ENCODE measurements at regions not wholly inside any gene's neighbourhood (a gene's known extent, or its start where the extent isn't known, plus 50 kb on each side); places are given as distances from the start of the nearest gene placed in this dataset.

DNA sequence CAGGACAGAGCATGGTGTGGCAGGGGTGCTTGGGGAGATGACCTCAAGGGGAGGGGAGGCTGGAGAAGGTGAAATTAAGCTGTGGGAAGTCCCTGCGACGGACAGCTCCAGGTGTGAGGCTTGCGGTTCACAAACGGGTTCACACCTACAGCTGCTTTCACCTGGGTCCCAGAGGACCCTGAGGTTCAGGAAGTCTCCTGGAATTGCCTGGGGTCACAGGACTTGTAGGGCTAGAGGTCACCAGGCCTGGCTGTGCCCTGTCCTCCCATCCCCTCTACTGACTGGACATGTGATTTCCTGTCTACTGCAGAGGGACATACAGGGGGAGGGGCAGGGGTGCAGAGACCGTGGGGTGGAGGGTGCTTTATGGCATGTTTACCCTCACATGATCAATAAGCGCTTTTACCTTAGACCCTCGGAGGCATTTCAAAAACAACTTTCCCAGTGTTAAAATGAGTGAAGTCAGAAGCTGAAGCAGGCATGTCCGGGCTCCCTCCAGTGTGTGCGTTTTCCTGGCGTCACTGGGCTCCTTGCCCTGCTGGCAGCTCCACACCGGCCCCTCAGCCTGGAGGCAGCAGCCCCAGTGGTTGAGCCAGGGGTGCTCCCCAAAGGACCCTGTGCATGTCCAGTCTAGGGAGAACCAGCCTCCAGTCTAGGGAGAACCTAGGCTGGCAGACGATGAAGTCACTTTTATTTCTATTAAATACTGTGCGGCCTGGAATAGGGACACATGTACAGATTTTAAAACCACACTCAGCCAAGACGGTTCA lies 66.6 kb upstream of the IGFBP3 start:
- no peak for DNase-seq

GRCh38 chr7:45986355-45987298 lies 65.6 kb upstream of the IGFBP3 start:
- no peak for DNase-seq

DNA sequence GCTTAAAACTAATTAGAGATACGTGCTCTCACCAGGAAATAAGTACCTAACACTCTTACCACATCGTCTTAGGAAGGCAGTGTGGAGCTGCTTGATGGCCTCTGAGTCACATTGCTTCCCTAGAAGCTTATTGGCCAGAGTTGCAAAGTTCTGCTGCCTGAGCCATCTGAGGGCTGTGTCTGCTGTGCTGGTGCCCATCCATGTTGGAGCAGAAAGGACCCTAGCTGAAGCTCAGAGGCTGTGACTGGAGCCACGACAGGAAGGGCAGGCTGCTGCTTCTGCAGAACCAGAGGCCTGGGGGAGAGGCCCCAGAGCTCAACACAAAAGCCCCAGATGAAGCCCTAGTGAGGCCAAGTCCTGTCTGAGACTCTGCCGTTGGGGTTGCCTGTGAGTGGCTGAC lies 64.8 kb upstream of the IGFBP3 start:
- DNase-seq: no peak

DNA sequence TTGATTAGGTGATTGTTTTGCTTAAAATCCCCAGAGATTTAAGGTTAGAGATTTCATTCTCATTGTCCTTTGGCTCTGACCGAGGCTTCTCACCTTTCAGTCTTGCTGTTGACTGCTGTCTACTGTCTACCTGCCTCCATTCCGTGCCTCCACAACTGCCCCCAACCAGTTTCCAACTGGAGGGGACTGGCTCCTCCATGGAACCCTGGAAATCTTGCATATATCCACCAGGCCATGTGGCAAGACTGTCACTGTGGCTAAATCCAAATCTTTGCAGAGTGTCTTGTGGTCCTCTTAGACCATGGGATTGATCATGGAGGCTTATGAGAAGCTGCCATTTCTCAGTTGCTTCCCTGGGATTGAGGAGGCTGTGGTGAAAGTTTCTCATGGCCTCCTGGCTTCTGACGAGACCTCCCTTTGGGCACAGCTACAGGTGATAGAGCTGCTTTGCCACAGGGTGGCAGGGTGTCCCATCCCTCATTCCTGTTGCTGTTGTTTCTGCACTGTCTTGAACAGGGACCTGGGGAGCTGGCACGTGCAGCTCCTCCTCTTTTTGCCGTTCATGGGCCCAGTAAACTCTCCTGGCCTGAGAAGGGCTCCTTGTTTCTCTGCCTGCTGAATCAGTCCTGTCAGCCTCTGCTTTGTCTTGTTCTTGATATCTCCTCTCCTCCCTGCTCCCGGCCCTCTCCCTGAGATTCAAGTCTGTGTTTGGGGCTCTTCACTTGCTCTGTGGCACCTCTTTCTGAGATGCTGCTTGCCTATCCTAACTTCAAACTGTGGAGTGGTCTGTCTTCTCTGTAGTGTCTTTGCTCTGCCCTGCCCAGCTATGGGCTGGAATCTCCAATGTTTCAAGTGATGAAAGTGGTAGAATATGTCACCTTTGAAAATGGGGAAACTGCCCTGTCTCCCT lies 63.6 kb upstream of the IGFBP3 start:
- no peak for DNase-seq

DNA sequence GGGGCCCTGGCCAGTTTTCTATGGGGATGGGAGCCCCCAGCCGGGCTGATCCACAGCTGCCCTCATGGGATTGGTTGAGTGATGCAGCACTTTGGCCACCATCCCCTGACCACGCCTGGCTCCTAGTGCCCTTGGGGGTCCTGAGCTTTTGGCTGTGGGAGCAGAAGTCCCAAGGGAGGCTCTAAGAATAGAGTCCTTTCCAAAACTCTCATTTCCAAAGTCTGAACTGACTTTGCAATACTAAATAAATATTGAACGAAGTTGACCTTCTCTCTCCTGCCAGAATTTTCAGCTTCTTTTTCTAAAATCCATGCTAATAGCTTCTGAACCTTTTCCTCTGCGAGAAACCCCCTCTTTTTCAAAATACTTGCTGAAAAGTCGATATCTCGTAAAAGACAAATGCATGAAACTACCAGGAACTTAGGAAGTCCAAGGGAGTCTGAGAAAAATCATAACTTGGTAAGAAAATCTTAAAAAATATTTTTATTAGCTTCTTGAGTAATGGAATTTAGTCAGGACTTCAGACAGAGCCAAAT lies 62.7 kb upstream of the IGFBP3 start:
- no peak for DNase-seq

GRCh38 chr7:45982907-45983719 lies 62.0 kb upstream of the IGFBP3 start:
- no peak for DNase-seq

GRCh38 chr7:45982132-45982531 lies 61.1 kb upstream of the IGFBP3 start:
- no peak for DNase-seq

GRCh38 chr7:45980973-45981372 lies 59.9 kb upstream of the IGFBP3 start:
- no peak for DNase-seq

DNA sequence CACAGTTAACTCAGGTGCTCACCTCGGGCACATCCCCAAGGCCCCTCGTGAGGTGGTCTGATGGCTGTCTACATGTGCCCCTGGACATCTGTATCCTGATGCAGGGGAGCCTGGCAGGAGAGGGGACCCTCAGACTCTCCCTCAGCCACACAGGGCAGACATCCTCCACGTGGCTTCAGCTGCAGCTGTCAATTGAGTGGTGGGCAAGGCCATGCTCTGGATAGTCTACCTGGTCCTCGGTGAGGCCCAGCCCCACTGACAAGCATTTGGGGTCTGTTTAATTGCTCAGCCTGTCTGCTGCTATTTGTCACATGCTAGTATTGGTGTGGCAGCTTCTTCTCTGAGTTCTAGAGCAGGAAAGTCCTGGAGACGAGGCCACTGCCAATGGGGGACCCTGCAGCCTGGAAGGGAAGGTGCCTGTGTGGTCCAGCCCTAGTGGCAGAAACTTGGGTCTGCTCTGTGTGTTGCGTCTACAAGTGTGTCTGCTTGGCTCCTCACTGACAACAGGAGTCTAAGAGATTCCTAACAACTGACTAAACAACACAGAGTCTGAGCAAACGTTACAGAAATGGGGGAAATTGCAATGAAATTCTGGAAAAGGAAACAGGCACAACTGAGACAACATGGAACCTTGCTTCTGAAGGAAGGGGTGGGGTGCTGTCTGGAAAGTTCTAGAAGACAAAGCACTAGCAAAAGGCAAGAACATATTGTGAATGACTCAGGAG lies 59.3 kb upstream of the IGFBP3 start:
- no peak for DNase-seq

DNA sequence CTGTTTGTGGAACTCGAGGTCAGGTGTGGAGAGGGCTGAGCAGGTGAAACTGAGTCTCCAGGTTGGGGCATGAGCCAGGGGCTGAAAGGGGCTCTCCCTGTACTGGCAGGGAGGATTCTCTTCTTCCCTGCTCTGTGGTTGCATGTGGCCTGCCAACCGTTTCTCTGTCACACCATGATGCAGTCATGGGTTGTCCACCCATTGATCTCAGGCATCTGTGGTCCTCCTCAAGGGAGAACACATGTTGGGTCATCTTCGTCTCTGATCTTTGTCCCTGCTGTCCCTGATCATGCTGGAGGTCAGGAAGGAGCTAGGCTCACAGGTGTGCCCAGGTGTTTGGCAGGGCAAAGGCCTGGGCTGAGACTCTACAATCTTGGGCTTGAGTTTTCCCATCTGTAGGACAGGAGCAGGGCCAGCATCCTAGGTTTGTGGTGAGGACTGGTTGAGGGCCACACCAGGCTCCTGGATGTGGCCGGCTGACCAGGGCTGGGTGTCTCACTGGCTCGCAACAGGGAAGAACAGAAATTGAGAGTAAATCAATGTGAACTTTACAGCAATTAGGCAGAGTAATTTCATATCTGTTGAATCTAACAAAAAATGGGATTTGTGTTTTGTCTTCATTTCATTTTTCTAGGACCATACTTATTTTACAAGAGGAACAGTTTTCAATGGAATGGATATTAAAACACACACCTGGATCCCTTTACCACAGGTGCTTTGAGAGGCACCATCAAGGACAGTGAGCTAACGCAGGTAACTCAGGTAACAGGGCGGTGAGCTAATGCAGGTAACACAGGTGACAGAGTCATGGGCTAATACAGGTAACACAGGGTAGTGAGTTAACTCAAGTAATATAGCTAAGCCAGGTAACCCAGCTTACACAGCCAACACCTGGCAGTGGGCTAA lies 58.5 kb upstream of the IGFBP3 start:
- no peak for DNase-seq

GRCh38 chr7:45978731-45979211 lies 57.7 kb upstream of the IGFBP3 start:
- DNase-seq: no peak

DNA sequence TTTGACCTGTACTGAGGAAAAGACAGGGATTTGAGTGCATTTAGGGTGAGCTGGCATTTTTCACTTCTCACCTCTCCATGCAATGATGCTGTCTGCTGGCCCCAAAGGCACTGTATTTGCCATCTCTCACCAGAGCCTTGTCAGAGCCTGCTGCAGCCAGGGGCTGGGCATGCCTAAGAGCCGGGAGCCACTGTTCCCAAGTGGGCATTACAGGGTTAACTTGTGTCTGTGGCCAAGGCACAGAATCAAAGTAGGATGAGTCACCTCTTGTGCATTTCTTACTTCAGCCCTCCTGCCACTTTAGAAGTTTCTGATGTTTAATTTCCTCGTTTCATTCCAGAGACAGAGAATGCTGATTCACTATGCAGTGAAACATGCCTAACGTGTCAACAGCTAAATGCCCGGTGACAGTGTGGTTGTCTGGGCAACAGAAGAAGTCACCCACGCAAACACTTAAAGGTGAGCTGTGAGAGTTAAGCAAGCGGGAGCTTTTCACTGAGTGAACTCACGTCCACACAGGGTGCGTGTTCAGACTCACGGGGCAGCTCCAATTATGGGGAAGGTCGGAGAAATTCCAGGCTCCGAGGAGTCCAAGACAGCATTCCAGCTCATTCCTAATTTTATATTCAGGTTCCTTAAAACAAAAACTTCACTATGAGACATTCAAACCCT lies 57.1 kb upstream of the IGFBP3 start:
- no peak for DNase-seq

GRCh38 chr7:45977256-45977780 lies 56.2 kb upstream of the IGFBP3 start:
- DNase-seq: no peak

- no peak for DNase-seq
Measured at GRCh38 chr7:45976485-45976856, 55.4 kb upstream of the IGFBP3 start.

- no peak for DNase-seq
Measured at GRCh38 chr7:45975847-45976484, 54.9 kb upstream of the IGFBP3 start.

DNA sequence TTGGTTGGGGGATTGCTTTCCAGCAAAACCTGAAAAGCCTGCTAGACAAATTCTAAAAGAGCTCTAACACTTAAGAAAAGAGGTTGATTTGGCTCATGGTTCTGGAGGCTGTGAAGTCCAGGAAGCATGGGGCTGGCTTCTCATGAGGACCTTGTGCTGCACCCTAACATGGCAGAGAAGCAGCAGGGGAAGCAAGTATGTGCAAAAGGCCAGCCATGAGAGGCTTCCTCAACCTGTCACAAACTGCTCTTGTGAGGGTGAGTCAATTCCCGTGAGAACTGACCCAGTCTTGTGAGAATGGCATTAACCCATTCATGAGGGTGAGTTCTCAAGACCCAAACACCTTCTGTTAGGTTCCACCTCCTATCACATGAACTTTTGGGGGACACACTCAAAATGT lies 54.3 kb upstream of the IGFBP3 start:
- DNase-seq: no peak

DNA sequence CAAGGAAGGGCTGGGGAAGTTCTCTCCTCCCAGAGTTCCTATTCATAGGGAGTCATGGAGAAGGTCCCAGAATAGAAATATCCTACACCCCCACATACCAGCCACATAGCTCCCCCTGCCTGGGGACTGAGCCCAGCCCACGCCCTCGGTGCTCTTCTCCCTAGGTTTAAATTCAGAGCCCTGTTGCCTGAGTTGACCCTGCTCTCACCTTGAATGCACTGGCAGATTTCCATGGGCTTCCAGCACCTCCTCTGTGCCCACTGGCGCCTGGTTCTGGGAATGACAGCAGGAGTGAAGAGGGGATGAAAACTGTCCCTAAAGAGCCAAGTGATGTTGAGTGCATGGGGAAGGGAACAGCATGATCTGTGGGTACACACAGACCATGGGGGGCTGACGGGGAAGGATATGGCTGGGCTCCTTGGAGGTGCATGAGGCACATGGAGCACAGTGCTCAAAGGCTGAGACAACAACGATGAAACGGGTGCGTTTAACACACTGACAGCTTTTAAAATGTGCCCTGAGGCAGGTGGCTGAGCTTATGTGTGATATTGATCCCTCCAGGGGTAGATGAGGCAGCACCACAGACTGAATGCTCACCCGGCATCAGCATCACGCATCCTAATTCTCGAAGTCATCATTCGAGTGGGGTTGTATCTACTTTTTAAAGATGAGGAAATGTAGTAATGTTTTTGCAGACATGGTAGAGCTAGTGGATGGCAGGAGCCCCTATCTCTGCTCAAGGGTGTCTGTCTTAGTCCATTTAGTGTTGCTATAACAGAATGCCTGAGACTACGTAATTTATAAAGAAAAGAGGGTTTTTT lies 53.7 kb upstream of the IGFBP3 start:
- DNase-seq: no peak
